ENCODE measurements at regions not wholly inside any gene's neighbourhood (a gene's known extent, or its start where the extent isn't known, plus 50 kb on each side); places are given as distances from the start of the nearest gene placed in this dataset.

DNA sequence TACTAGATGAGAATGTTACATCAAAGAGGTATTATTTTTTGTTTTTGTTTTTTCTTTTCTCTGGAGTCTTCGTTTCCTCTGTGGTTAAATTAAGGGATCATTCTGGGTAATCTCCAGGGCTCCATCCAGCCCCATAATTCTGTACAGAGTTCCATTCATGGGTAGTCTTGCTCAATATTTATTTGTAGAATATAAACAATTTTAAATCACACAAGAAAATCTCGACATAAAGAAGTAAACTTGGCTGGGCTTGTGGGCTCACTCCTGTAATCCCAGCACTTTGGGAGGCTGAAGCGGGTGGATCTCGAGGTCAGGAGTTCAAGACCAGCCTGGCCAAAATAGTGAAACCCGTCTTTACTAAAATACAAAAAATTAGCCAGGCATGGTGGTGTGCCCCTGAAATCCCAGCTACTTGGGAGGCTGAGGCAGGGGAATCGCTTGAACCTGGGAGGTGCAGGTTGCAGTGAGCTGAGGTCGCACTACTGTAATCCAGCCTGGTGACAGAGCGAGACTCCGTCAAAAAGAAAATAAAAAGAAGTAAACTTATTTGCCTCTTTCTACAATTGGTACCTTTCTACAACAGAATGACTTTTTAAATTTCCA lies 166.8 kb upstream of the TGFBR2 start:
- no peak for TF ChIP-seq ARNT (IDR thresholded peaks at IDR 0.05)
- no peak for TF ChIP-seq ELF4 (IDR thresholded peaks at IDR 0.05)
- TF ChIP-seq NFRKB (IDR thresholded peaks at IDR 0.05): no peak
- no peak for TF ChIP-seq LEF1 (IDR thresholded peaks at IDR 0.05; ENCODE audit: borderline replicate concordance)

Data from HEK293T (cell line).